T-cell (primary cell): ENCODE measurements at regions not wholly inside any gene's neighbourhood (a gene's known extent, or its start where the extent isn't known, plus 50 kb on each side); places are given as distances from the start of the nearest gene placed in this dataset.

Experiments
- ATAC-seq, 4 experiments: fragments of 200-7000 bp in 3 of 4; fragments of 150-1000 bp in 1 of 4; cut with Tn5 transposase; replicated peaks in 1 of 4; 1 replicate in 3 of 4; 2 replicates in 1 of 4; pipeline ENCODE4 v1.10.0; 2021; ENCODE audit warnings: moderate library complexity in 3 of 4, mild to moderate bottlenecking in 2 of 4, moderate number of reproducible peaks in 1 of 4
- CTCF ChIA-PET, 2 donors: fragments of 300-600 bp; sonication (Branson Sonifier 250); formaldehyde crosslinking; loops; one replicate each; lab custom pipeline; 2022; ENCODE audit warnings: antibody characterized with exemption in 2 of 2; lab: Charles Lee
- POLR2A ChIA-PET, 2 donors: fragments of 300-600 bp; sonication (Branson Sonifier 250); formaldehyde crosslinking; loops; one replicate each; lab custom pipeline; 2022; ENCODE audit warnings: antibody characterized with exemption in 2 of 2; lab: Charles Lee
- DNase-seq, 35 experiments: peaks; one replicate each; pipeline versions ENCODE4 v3.0.0 to v3.0.0-alpha.2; 2013 to 2023
- H3K27ac ChIP-seq: one replicate; pipeline ENCODE4 v1.5.1; 2013; ENCODE audit warnings: low read length
- H3K27me3 ChIP-seq, 2 experiments: replicated peaks in 1 of 2; 1 replicate in 1 of 2; 2 replicates in 1 of 2; pipeline versions ENCODE4 v1.6.1 to v1.7.0; 2013; ENCODE audit warnings: low read length in 1 of 2, mixed read lengths in 1 of 2; ENCODE audit not compliant: control insufficient read depth in 2 of 2, insufficient read depth in 2 of 2; ENCODE audit errors: extremely low read depth in 1 of 2
- H3K36me3 ChIP-seq, 2 donors: 1 replicate in 1 of 2; 2 replicates in 1 of 2; pipeline versions ENCODE4 v1.6.1 to v1.7.0; 2013; ENCODE audit warnings: low read length in 1 of 2; ENCODE audit not compliant: control insufficient read depth in 2 of 2, insufficient read depth in 1 of 2; ENCODE audit errors: extremely low read depth in 1 of 2
- H3K4me1 ChIP-seq, 2 experiments: 1 replicate in 1 of 2; 2 replicates in 1 of 2; pipeline versions ENCODE4 v1.6.1 to v1.7.0; 2013; ENCODE audit warnings: low read length in 2 of 2, mixed read lengths in 1 of 2; ENCODE audit not compliant: insufficient read depth in 2 of 2, control insufficient read depth in 1 of 2; ENCODE audit errors: extremely low read depth in 1 of 2
- H3K4me3 ChIP-seq, 2 donors: 1 replicate in 1 of 2; 2 replicates in 1 of 2; pipeline versions ENCODE4 v1.5.1 to v1.7.0; 2013; ENCODE audit warnings: mild to moderate bottlenecking in 2 of 2, low read length in 1 of 2, moderate library complexity in 1 of 2; ENCODE audit not compliant: control insufficient read depth in 1 of 2; ENCODE audit errors: extremely low read depth in 1 of 2
- H3K9me3 ChIP-seq: 2 replicates; pipeline ENCODE4 v1.7.0; 2013
- H3K27ac Mint-ChIP-seq, 2 donors: one replicate each; pipeline ENCODE4 v1.8.0; 2020 to 2021; ENCODE audit warnings: mild to moderate bottlenecking in 2 of 2, mixed read lengths in 2 of 2
- H3K27me3 Mint-ChIP-seq, 2 donors: one replicate each; pipeline ENCODE4 v1.8.0; 2021 to 2022; ENCODE audit warnings: mixed read lengths in 2 of 2
- H3K36me3 Mint-ChIP-seq: one replicate; pipeline ENCODE4 v1.8.0; 2021; ENCODE audit warnings: mixed read lengths
- H3K4me1 Mint-ChIP-seq, 3 donors: one replicate each; pipeline ENCODE4 v1.8.0; 2020 to 2022; ENCODE audit warnings: mixed read lengths in 3 of 3, mild to moderate bottlenecking in 1 of 3
- H3K4me3 Mint-ChIP-seq, 3 donors: one replicate each; pipeline ENCODE4 v1.8.0; 2020 to 2022; ENCODE audit warnings: mild to moderate bottlenecking in 3 of 3, mixed read lengths in 3 of 3, moderate library complexity in 3 of 3
- H3K9me3 Mint-ChIP-seq, 3 donors: one replicate each; pipeline ENCODE4 v1.8.0; 2020 to 2022; ENCODE audit warnings: mixed read lengths in 3 of 3
- WGBS: methylation state at CpG from one replicate; pipeline ENCODE4 v1.1.5; 2013; ENCODE audit warnings: missing lambda C conversion rate; ENCODE audit not compliant: insufficient coverage; 5-methylcytosine and 5-hydroxymethylcytosine counted together

DNA sequence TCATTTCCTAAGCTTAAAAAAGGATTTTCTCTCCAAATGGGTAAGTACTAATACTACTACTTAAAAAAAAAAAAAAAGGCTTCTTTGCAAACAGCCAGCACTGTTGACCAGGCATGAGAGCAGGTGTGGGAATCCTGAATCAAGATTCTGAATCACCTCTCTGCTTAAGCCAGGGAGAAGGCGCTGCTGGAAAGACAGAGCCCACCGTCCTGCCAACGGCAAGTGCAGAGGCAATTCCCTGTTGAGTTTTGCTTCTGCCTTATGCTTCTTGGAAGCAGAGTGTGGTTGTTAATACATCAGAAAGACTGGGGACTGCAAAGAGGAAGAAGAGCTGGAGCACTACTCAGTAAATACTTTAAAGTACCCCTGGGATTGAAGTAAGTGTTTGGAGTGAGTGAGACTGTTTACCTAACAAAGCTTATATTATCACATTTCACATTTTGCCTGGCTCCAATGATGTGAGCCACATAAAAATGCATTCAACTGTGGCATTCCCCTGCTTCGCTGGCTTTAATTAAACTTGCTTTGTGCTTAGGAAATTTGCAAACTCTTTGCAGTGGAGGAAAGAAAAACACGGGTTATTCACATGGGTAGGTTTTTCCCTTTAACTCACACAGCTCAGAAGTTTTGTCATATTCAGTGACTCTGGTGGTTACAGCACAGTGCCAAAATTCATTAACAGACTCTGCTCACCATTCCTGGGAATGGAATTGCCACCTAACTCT is 86.0 kb upstream of the KIF2B start:
- Mint-ChIP-seq H3K9me3 (peaks cover 11 to 28% (median 20%) of the 10 kb centered on the region in 3 donors), H3K36me3 (no peaks in the 10 kb centered on the region), H3K4me1 (no peaks in the 10 kb centered on the region), H3K4me3 (no peak overlapping the region), H3K27ac (no peak overlapping the region), H3K27me3 (no peaks in the 10 kb centered on the region)
- Histone ChIP-seq H3K9me3 (no peaks in the 10 kb centered on the region), H3K27ac (no peak overlapping the region), H3K4me1 (no peaks in the 10 kb centered on the region), H3K4me3 (no peak overlapping the region), H3K27me3 (no peaks in the 10 kb centered on the region), H3K36me3 (no peaks in the 10 kb centered on the region)
- POLR2A ChIA-PET = no interaction called here
- DNase-seq = no peak
- 94% methylated on average over 3 of the region's 5 CpGs for WGBS
- ATAC-seq = no peak
- CTCF ChIA-PET = no interaction called here

DNA sequence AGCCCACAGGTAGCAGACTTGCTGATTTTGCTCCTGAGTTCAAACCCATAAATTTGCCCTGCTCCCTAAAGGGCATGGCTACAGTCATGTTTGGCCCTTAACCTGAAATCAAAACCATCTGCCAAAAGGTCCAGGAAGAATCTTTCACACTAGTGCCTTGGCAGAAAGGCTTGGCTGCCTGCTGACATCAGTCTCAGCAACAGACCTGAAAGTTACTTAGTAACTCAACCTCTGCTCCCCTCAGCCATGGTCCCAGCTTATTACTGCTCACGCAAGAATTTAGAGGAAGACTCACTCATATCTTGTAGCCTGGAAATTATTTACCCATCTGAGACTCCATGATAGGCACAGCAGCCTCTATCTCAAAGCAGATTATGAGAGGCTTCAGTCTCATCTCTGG is 98.0 kb upstream of the KIF2B start:
- CTCF ChIA-PET = no interaction called here

DNA sequence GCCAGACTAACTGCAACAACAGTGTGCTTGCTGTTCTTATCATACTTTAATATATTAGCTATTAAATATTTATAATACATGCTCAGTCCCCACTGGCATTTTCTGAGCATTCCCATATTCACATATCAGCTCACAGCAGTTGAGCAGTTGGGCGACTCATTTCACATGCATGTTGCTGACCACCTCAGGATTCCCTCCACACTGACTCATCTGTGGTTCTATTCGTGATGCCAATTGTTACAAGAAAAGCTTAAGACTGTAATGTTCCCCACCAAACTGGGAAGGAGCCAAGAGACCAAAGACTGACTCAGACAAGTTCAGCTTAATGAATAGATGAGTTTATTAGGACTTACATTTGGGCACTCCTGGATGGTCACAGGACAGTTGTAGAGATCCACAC is 100.3 kb upstream of the KIF2B start:
- Mint-ChIP-seq H3K27me3 (no peaks in the 10 kb centered on the region), H3K9me3 (peaks cover 1 to 6% (median 3%) of the 10 kb centered on the region in 3 donors), H3K27ac (no peak overlapping the region), H3K4me3 (no peak overlapping the region), H3K36me3 (no peaks in the 10 kb centered on the region), H3K4me1 (no peaks in the 10 kb centered on the region)
- H3K9me3 ChIP-seq = no peaks in the 10 kb centered on the region
- no peaks in the 10 kb centered on the region for H3K27me3 ChIP-seq
- DNase-seq (no peak), ATAC-seq (no peak)
- ChIA-PET CTCF (interaction anchor here in 1 of 2 donors (0.7 kb wide), 1 partner anchor 624 kb away, joined by 3 read pairs; no protein-coding TSS in a partner anchor), POLR2A (interaction anchor here in 1 of 2 donors (0.6 kb wide), 1 partner anchor 181 kb away, joined by 4 read pairs; no protein-coding TSS in a partner anchor)
- no peaks in the 10 kb centered on the region for H3K36me3 ChIP-seq
- no peak overlapping the region for H3K27ac ChIP-seq
- H3K4me3 ChIP-seq = no peak overlapping the region
- H3K4me1 ChIP-seq = no peaks in the 10 kb centered on the region
- 100% methylated on average over 1 of the region's 2 CpGs for WGBS

More for the DNA sequence above, 98.0 kb upstream of the KIF2B start:
- Histone ChIP-seq H3K4me3 (no peak overlapping the region), H3K27me3 (no peaks in the 10 kb centered on the region), H3K36me3 (no peaks in the 10 kb centered on the region), H3K9me3 (no peaks in the 10 kb centered on the region), H3K27ac (no peak overlapping the region), H3K4me1 (no peaks in the 10 kb centered on the region)
- ATAC-seq = no peak
- no peak for DNase-seq
- POLR2A ChIA-PET = no interaction called here
- Mint-ChIP-seq H3K27me3 (no peaks in the 10 kb centered on the region), H3K36me3 (no peaks in the 10 kb centered on the region), H3K9me3 (peaks cover 0 to 10% (median 5%) of the 10 kb centered on the region in 3 donors), H3K27ac (no peak overlapping the region), H3K4me3 (no peak overlapping the region), H3K4me1 (no peaks in the 10 kb centered on the region)
- 100% methylated on average over 1 of the region's 1 CpG for WGBS

DNA sequence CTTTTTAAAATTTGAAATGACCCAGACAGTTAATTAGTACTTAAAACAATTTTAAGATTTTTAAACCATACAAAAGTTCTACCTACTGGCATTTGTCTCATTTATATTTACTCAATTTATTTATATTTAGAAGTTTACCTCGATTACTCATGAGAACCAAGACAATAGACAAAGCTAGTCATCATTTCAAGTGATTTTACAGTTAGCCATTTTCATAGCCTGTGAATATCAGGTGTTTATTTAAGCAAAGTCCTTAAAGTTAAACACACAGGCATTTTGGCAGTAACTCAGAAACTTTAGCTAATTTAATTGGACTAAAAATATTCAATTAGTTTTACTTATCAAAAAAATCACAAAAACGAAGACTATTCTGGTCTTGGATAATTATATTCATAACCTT is 101.6 kb upstream of the KIF2B start:
- no peak overlapping the region for H3K4me3 ChIP-seq
- H3K27ac Mint-ChIP-seq = no peak overlapping the region
- no peaks in the 10 kb centered on the region for H3K27me3 ChIP-seq
- H3K4me1 ChIP-seq = no peaks in the 10 kb centered on the region
- CTCF ChIA-PET = no interaction called here
- H3K4me3 Mint-ChIP-seq = no peak overlapping the region
- no peaks in the 10 kb centered on the region for H3K36me3 Mint-ChIP-seq
- no peaks in the 10 kb centered on the region for H3K9me3 ChIP-seq
- H3K36me3 ChIP-seq = no peaks in the 10 kb centered on the region
- peaks cover 5 to 8% (median 7%) of the 10 kb centered on the region in 3 donors for H3K9me3 Mint-ChIP-seq
- DNase-seq (no peak), ATAC-seq (no peak)
- no CpG with 5 or more reads among the region's 2 CpGs for WGBS
- POLR2A ChIA-PET = no interaction called here
- no peak overlapping the region for H3K27ac ChIP-seq
- H3K4me1 Mint-ChIP-seq = no peaks in the 10 kb centered on the region
- H3K27me3 Mint-ChIP-seq = no peaks in the 10 kb centered on the region

DNA sequence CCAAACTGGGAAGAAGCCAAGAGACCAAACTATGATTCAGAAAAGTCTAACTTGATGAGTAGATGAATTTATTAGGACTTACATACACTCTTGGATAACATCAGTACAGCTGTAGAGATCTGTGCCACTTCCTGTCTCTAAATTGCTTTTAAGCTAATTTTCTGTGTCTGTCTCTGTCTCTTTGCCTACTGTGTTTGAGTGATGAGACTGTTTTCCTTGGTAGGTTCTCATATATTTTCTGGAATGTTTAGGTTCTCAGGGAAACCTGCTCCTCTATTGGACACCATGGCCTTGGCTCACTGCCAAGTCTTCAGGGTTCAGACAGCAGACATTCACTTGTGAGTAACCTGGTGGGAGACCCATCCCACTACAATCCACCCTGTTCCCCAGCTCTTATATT is 103.5 kb upstream of the KIF2B start:
- ChIA-PET CTCF (no interaction called here), POLR2A (no interaction called here)
- Mint-ChIP-seq H3K27ac (no peak overlapping the region), H3K4me3 (no peak overlapping the region), H3K4me1 (no peaks in the 10 kb centered on the region), H3K36me3 (no peaks in the 10 kb centered on the region), H3K27me3 (no peaks in the 10 kb centered on the region), H3K9me3 (peaks cover 4 to 9% (median 5%) of the 10 kb centered on the region in 3 donors)
- Histone ChIP-seq H3K36me3 (no peaks in the 10 kb centered on the region), H3K9me3 (no peaks in the 10 kb centered on the region), H3K4me1 (no peaks in the 10 kb centered on the region), H3K4me3 (no peak overlapping the region), H3K27me3 (no peaks in the 10 kb centered on the region), H3K27ac (no peak overlapping the region)
- no peak for ATAC-seq
- no peak for DNase-seq

DNA sequence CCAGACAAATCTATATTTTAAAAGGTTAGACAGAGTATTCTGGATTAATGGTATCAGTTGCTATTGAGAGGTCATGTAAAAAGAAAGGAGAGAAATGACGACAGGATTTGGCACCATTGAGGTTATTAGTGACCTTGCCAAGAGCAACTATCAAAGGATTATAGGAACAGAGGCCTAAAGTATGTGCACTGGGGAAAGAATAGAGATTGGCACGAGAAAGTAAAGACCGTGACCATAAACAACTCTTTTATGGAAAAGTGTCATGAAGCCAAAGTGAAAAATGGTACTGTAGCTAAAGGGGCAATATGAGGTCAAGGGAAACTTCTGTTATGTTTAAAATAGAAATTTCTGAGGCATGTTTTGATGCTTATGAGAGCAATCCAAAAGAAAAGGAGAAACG is 115.2 kb upstream of the KIF2B start:
- Mint-ChIP-seq H3K4me3 (no peak overlapping the region), H3K27ac (no peak overlapping the region), H3K9me3 (peaks cover 10 to 26% (median 18%) of the 10 kb centered on the region in 3 donors), H3K4me1 (no peaks in the 10 kb centered on the region), H3K36me3 (no peaks in the 10 kb centered on the region), H3K27me3 (no peaks in the 10 kb centered on the region)
- Histone ChIP-seq H3K27ac (no peak overlapping the region), H3K9me3 (no peaks in the 10 kb centered on the region), H3K4me3 (no peak overlapping the region), H3K27me3 (no peaks in the 10 kb centered on the region), H3K36me3 (no peaks in the 10 kb centered on the region), H3K4me1 (no peaks in the 10 kb centered on the region)
- WGBS = 92% methylated on average over 4 of the region's 4 CpGs
- ATAC-seq = no peak
- no peak for DNase-seq
- ChIA-PET POLR2A (no interaction called here), CTCF (no interaction called here)
